HCT116 (cell line): ENCODE measurements at regions not wholly inside any gene's neighbourhood (a gene's known extent, or its start where the extent isn't known, plus 50 kb on each side); places are given as distances from the start of the nearest gene placed in this dataset.

Experiments used
- ATAC-seq: fragments of 200-7000 bp; cut with Tn5 transposase; 2 replicates; pipeline ENCODE4 v1.9.1; 2020; ENCODE audit warnings: mild to moderate bottlenecking, moderate library complexity
- BruUV-seq: library from RNA; stranded (reverse); fragments of 400-500 nt; replicated peaks from 2 replicates; lab custom pipeline; 2021; lab: Mats Ljungman, UMichigan
- CTCF ChIA-PET: fragments of 300-600 bp; sonication (Branson Sonifier 250); formaldehyde crosslinking; loops from one replicate; lab custom pipeline; 2021; ENCODE audit warnings: antibody characterized with exemption; lab: Charles Lee
- POLR2A ChIA-PET: fragments of 300-600, 350-600 bp; sonication (Branson Sonifier 250); formaldehyde crosslinking; loops from one replicate; lab custom pipeline; 2021; ENCODE audit warnings: antibody characterized with exemption; lab: Charles Lee
- RAD21 ChIA-PET, 2 experiments: fragments of 300-600 bp; sonication (Branson Sonifier 250); formaldehyde crosslinking; loops; one replicate each; lab custom pipeline; 2023; ENCODE audit warnings: low total read pairs in 2 of 2; ENCODE audit not compliant: uncharacterized antibody in 2 of 2, unreplicated experiment in 2 of 2, low non-redundant PET in 1 of 2; lab: Charles Lee
- DNase-seq: peaks from one replicate; pipeline ENCODE4 v3.0.0-alpha.2; 2010; ENCODE audit warnings: low read depth, low spot score
- H2AFZ ChIP-seq: fragments of 200-600 bp; shearing (Covaris generic), sonication (generic); 2 replicates; pipeline ENCODE4 v1.6.1; 2017; ENCODE audit warnings: low read depth, mixed run types, mixed read lengths, antibody characterized with exemption, low read length; ENCODE audit not compliant: poor library complexity, severe bottlenecking
- H3K27ac ChIP-seq: 2 replicates; pipeline ENCODE4 v1.5.1; 2012; ENCODE audit warnings: low read depth, low read length
- H3K27me3 ChIP-seq: fragments of 200-600 bp; sonication (generic); 2 replicates; pipeline ENCODE4 v1.6.1; 2016; ENCODE audit warnings: mixed run types, low read length, mixed read lengths; ENCODE audit not compliant: insufficient read depth
- H3K36me3 ChIP-seq, 2 experiments: fragments of 200-500 bp in 1 of 2; fragments of 200-600 bp in 1 of 2; sonication (Bioruptor generic) in 1 of 2; sonication (generic) in 1 of 2; 2 replicates each; pipeline versions ENCODE4 v1.5.1 to v1.6.1; 2014 to 2016; ENCODE audit warnings: low read length in 2 of 2, inconsistent platforms in 1 of 2, mixed read lengths in 1 of 2, mixed run types in 1 of 2; ENCODE audit not compliant: insufficient read depth in 2 of 2, control insufficient read depth in 1 of 2
- H3K4me1 ChIP-seq, 2 experiments: fragments of 200-600 bp in 1 of 2; sonication (generic) in 1 of 2; 2 replicates each; pipeline versions ENCODE4 v1.5.1 to v1.6.1; 2012 to 2017; ENCODE audit warnings: low read length in 2 of 2, inconsistent platforms in 1 of 2, mild to moderate bottlenecking in 1 of 2, mixed read lengths in 1 of 2, mixed run types in 1 of 2, moderate library complexity in 1 of 2; ENCODE audit not compliant: insufficient read depth in 2 of 2, control insufficient read depth in 1 of 2
- H3K4me2 ChIP-seq: fragments of 200-600 bp; sonication (generic); 2 replicates; pipeline ENCODE4 v1.6.1; 2017; ENCODE audit warnings: mixed run types, low read length, mixed read lengths
- H3K4me3 ChIP-seq, 2 experiments: fragments of 200-600 bp in 1 of 2; sonication (generic) in 1 of 2; replicated peaks in 1 of 2; 2 replicates each; pipeline ENCODE4 v1.5.1; 2011 to 2016; ENCODE audit warnings: low read length in 2 of 2, control low read depth in 1 of 2, low read depth in 1 of 2, mild to moderate bottlenecking in 1 of 2, mixed read lengths in 1 of 2, mixed run types in 1 of 2
- H3K79me2 ChIP-seq: fragments of 200-600 bp; sonication (generic); 2 replicates; pipeline ENCODE4 v1.6.1; 2017; ENCODE audit warnings: mild to moderate bottlenecking, mixed run types, low read length, moderate library complexity, mixed read lengths; ENCODE audit not compliant: insufficient read depth
- H3K9ac ChIP-seq: fragments of 200-600 bp; sonication (generic); 2 replicates; pipeline ENCODE4 v1.6.1; 2016; ENCODE audit warnings: low read length, mixed read lengths
- H3K9me2 ChIP-seq: fragments of 200-600 bp; sonication (generic), shearing (Covaris generic); 2 replicates; pipeline ENCODE4 v1.6.1; 2017; ENCODE audit warnings: mixed run types, mild to moderate bottlenecking, moderate library complexity; ENCODE audit not compliant: insufficient read depth
- H3K9me3 ChIP-seq, 2 experiments: fragments of 200-500 bp in 1 of 2; fragments of 200-600 bp in 1 of 2; sonication (Bioruptor generic) in 1 of 2; sonication (generic) in 1 of 2; 2 replicates each; pipeline ENCODE4 v1.6.1; 2014 to 2017; ENCODE audit warnings: low read length in 2 of 2, mixed read lengths in 2 of 2, inconsistent platforms in 1 of 2, low read depth in 1 of 2, mild to moderate bottlenecking in 1 of 2, mixed run types in 1 of 2, moderate library complexity in 1 of 2; ENCODE audit not compliant: control insufficient read depth in 1 of 2, insufficient read depth in 1 of 2
- H4K20me1 ChIP-seq: fragments of 200-600 bp; sonication (generic), shearing (Covaris generic); 2 replicates; pipeline ENCODE4 v1.6.1; 2017; ENCODE audit warnings: mixed run types, mild to moderate bottlenecking, moderate library complexity; ENCODE audit not compliant: insufficient read depth
- CBX3 ChIP-seq: IDR thresholded peaks from 2 replicates; pipeline ENCODE4 v1.6.1; 2012; ENCODE audit warnings: low read depth
- EGR1 ChIP-seq: IDR thresholded peaks from 2 replicates; pipeline ENCODE4 v1.6.1; 2012; ENCODE audit warnings: low read depth
- ELF1 ChIP-seq: IDR thresholded peaks from 2 replicates; pipeline ENCODE4 v1.6.1; 2012; ENCODE audit warnings: low read depth, borderline replicate concordance
- EZH2 ChIP-seq: fragments of 200-600 bp; sonication (generic); IDR thresholded peaks from 2 replicates; pipeline ENCODE4 v1.6.1; 2017; ENCODE audit warnings: antibody characterized with exemption, mixed run types
- EZH2phosphoT487 ChIP-seq: fragments of 200-600 bp; IDR thresholded peaks from 2 replicates; pipeline ENCODE4 v1.6.1; 2018; ENCODE audit warnings: antibody characterized with exemption, borderline replicate concordance
- POLR2AphosphoS5 ChIP-seq: IDR thresholded peaks from 2 replicates; pipeline ENCODE4 v1.6.1; 2011; ENCODE audit warnings: mild to moderate bottlenecking, low read depth, low read length, moderate library complexity
- RAD21 ChIP-seq: IDR thresholded peaks from 2 replicates; pipeline ENCODE4 v1.6.1; 2012; ENCODE audit warnings: low read depth, mild to moderate bottlenecking
- SRF ChIP-seq: IDR thresholded peaks from 2 replicates; pipeline ENCODE4 v1.6.1; 2012; ENCODE audit warnings: low read depth
- TCF7L2 ChIP-seq: IDR thresholded peaks from 2 replicates; pipeline ENCODE4 v1.7.0; 2011; ENCODE audit warnings: borderline replicate concordance, inconsistent platforms; ENCODE audit not compliant: insufficient read depth, insufficient read length; ENCODE audit errors: extremely low read depth
- YY1 ChIP-seq: IDR thresholded peaks from 2 replicates; pipeline ENCODE4 v1.6.1; 2011; ENCODE audit warnings: low read length, low read depth, moderate library complexity, mild to moderate bottlenecking; ENCODE audit not compliant: insufficient replicate concordance; ENCODE audit errors: extremely low read depth
- intact Hi-C: fragments of 100-400 bp; cut with micrococcal nuclease; formaldehyde crosslinking; loops from 2 replicates; pipeline ENCODE4 v1.10.0; 2022
- TF ChIP-seq, protein P1 (sequence below): IDR thresholded peaks from 2 replicates; pipeline ENCODE4 v1.6.1; 2012; ENCODE audit warnings: low read depth
- TF ChIP-seq, protein P2 (sequence below): IDR thresholded peaks from 2 replicates; pipeline ENCODE4 v1.6.1; 2011; ENCODE audit warnings: mild to moderate bottlenecking, low read length, moderate library complexity; ENCODE audit not compliant: insufficient replicate concordance; ENCODE audit errors: extremely low read depth
- TF ChIP-seq, protein P3 (sequence below): IDR thresholded peaks from 2 replicates; pipeline ENCODE4 v1.6.1; 2012
- TF ChIP-seq, protein P4 (sequence below), 3 experiments: fragments of 200-600 bp in 1 of 3; sonication (generic) in 1 of 3; IDR thresholded peaks in 2 of 3; conservative IDR thresholded peaks in 1 of 3; 2 replicates each; pipeline ENCODE4 v1.5.1; 2012 to 2017; ENCODE audit warnings: low read depth in 2 of 3, low read length in 2 of 3, antibody characterized with exemption in 1 of 3, borderline replicate concordance in 1 of 3, control low read depth in 1 of 3, mild to moderate bottlenecking in 1 of 3, mixed read lengths in 1 of 3, mixed run types in 1 of 3, moderate library complexity in 1 of 3; ENCODE audit not compliant: insufficient read depth in 1 of 3
- TF ChIP-seq, protein P5 (sequence below): IDR thresholded peaks from 2 replicates; pipeline ENCODE4 v1.6.1; 2012

DNA sequence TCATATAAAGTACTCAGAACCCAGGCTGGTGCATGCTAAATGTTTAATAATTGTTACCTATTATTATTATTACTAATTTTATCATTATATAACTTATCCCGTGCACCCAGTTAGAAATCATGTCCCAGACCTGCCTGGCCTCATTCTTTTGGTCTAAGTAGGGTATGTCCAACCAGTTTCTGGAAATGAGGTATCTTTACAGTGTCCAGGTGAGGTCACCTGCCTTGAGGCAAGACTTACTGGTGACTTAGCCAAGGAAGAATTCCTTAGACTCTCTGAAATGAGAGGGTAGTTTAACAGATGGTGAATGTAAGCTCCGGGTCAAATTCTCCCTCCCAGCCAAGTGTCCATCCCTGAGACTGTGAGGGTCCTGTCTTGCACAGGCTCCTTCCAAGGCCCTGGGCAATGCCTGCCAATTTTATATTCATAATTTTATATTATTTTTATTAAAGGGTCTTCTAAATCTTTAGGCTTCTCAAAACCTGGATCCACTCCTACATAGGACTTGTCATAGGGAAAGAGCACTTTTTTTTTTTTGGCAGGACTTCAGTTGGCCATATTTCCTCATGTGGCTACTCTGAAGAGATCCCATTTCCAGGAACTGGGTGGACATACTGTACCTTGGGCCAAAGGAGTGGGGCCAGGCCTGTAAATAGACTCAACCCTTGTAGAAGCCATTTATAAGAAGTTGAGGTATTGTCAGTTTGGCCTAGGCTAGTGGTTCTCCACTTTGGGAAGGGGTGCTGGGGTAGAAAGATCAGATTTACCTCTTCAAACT is 96.7 kb upstream of the KCNA3 start:
- POLR2A ChIA-PET, result no interaction called here
- BruUV-seq, result no TSS peak

More for the DNA sequence above, 96.7 kb upstream of the KCNA3 start:
- Histone ChIP-seq H2AFZ (no peak overlapping the region), H3K4me2 (no peak overlapping the region), H3K27me3 (peaks cover 81% of the 10 kb centered on the region), H3K9ac (no peak overlapping the region), H3K4me3 (no peak overlapping the region), H3K9me2 (no peaks in the 10 kb centered on the region), H3K4me1 (no peaks in the 10 kb centered on the region), H4K20me1 (no peaks in the 10 kb centered on the region), H3K36me3 (no peaks in the 10 kb centered on the region), H3K9me3 (no peaks in the 10 kb centered on the region), H3K27ac (no peak overlapping the region), H3K79me2 (no peaks in the 10 kb centered on the region)
- CTCF ChIA-PET, result interaction anchor here (1.5 kb wide), 1 partner anchor 10 kb away, joined by 5 read pairs; no protein-coding TSS in a partner anchor
- TF ChIP-seq POLR2AphosphoS5 (no peak), EZH2 (no peak), RAD21 (no peak), EZH2phosphoT487 (no peak), TCF7L2 (no peak), EGR1 (no peak), CBX3 (no peak), SRF (no peak), YY1 (no peak), ELF1 (no peak)
- TF ChIP-seq, protein P1, sequence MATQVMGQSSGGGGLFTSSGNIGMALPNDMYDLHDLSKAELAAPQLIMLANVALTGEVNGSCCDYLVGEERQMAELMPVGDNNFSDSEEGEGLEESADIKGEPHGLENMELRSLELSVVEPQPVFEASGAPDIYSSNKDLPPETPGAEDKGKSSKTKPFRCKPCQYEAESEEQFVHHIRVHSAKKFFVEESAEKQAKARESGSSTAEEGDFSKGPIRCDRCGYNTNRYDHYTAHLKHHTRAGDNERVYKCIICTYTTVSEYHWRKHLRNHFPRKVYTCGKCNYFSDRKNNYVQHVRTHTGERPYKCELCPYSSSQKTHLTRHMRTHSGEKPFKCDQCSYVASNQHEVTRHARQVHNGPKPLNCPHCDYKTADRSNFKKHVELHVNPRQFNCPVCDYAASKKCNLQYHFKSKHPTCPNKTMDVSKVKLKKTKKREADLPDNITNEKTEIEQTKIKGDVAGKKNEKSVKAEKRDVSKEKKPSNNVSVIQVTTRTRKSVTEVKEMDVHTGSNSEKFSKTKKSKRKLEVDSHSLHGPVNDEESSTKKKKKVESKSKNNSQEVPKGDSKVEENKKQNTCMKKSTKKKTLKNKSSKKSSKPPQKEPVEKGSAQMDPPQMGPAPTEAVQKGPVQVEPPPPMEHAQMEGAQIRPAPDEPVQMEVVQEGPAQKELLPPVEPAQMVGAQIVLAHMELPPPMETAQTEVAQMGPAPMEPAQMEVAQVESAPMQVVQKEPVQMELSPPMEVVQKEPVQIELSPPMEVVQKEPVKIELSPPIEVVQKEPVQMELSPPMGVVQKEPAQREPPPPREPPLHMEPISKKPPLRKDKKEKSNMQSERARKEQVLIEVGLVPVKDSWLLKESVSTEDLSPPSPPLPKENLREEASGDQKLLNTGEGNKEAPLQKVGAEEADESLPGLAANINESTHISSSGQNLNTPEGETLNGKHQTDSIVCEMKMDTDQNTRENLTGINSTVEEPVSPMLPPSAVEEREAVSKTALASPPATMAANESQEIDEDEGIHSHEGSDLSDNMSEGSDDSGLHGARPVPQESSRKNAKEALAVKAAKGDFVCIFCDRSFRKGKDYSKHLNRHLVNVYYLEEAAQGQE, result no peak
- TF ChIP-seq, protein P2, sequence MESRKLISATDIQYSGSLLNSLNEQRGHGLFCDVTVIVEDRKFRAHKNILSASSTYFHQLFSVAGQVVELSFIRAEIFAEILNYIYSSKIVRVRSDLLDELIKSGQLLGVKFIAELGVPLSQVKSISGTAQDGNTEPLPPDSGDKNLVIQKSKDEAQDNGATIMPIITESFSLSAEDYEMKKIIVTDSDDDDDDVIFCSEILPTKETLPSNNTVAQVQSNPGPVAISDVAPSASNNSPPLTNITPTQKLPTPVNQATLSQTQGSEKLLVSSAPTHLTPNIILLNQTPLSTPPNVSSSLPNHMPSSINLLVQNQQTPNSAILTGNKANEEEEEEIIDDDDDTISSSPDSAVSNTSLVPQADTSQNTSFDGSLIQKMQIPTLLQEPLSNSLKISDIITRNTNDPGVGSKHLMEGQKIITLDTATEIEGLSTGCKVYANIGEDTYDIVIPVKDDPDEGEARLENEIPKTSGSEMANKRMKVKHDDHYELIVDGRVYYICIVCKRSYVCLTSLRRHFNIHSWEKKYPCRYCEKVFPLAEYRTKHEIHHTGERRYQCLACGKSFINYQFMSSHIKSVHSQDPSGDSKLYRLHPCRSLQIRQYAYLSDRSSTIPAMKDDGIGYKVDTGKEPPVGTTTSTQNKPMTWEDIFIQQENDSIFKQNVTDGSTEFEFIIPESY, result no peak
- TF ChIP-seq, protein P3, sequence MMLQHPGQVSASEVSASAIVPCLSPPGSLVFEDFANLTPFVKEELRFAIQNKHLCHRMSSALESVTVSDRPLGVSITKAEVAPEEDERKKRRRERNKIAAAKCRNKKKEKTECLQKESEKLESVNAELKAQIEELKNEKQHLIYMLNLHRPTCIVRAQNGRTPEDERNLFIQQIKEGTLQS, result no peak
- TF ChIP-seq, protein P4, sequence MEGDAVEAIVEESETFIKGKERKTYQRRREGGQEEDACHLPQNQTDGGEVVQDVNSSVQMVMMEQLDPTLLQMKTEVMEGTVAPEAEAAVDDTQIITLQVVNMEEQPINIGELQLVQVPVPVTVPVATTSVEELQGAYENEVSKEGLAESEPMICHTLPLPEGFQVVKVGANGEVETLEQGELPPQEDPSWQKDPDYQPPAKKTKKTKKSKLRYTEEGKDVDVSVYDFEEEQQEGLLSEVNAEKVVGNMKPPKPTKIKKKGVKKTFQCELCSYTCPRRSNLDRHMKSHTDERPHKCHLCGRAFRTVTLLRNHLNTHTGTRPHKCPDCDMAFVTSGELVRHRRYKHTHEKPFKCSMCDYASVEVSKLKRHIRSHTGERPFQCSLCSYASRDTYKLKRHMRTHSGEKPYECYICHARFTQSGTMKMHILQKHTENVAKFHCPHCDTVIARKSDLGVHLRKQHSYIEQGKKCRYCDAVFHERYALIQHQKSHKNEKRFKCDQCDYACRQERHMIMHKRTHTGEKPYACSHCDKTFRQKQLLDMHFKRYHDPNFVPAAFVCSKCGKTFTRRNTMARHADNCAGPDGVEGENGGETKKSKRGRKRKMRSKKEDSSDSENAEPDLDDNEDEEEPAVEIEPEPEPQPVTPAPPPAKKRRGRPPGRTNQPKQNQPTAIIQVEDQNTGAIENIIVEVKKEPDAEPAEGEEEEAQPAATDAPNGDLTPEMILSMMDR (IDR thresholded peaks at IDR 0.05 in 2 of 3, conservative IDR thresholded peaks at IDR 0.05 in 1 of 3; ENCODE audit: borderline replicate concordance in 1 of 3, insufficient read depth in 1 of 3, low read depth in 2 of 3, low read length in 2 of 3), result no peak
- TF ChIP-seq, protein P5, sequence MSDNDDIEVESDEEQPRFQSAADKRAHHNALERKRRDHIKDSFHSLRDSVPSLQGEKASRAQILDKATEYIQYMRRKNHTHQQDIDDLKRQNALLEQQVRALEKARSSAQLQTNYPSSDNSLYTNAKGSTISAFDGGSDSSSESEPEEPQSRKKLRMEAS, result no peak
- intact Hi-C loops, result no loop called here
- DNase-seq (no peak), ATAC-seq (no peak)
- RAD21 ChIA-PET, result no interaction called here
